GM19467 (cell line): ENCODE measurements at regions not wholly inside any gene's neighbourhood (a gene's known extent, or its start where the extent isn't known, plus 50 kb on each side); places are given as distances from the start of the nearest gene placed in this dataset.
"Not testable (repeated sequence)": the region's sequence is repeated elsewhere in the genome, so short reads cannot be mapped to it uniquely, and the experiment has no call there.

Experiments
- ATAC-seq: cut with Tn5 transposase; IDR thresholded peaks from one replicate; pipeline ENCODE4 v1.9.1; 2021; ENCODE audit warnings: mild to moderate bottlenecking, moderate library complexity; ENCODE audit not compliant: unreplicated experiment

DNA sequence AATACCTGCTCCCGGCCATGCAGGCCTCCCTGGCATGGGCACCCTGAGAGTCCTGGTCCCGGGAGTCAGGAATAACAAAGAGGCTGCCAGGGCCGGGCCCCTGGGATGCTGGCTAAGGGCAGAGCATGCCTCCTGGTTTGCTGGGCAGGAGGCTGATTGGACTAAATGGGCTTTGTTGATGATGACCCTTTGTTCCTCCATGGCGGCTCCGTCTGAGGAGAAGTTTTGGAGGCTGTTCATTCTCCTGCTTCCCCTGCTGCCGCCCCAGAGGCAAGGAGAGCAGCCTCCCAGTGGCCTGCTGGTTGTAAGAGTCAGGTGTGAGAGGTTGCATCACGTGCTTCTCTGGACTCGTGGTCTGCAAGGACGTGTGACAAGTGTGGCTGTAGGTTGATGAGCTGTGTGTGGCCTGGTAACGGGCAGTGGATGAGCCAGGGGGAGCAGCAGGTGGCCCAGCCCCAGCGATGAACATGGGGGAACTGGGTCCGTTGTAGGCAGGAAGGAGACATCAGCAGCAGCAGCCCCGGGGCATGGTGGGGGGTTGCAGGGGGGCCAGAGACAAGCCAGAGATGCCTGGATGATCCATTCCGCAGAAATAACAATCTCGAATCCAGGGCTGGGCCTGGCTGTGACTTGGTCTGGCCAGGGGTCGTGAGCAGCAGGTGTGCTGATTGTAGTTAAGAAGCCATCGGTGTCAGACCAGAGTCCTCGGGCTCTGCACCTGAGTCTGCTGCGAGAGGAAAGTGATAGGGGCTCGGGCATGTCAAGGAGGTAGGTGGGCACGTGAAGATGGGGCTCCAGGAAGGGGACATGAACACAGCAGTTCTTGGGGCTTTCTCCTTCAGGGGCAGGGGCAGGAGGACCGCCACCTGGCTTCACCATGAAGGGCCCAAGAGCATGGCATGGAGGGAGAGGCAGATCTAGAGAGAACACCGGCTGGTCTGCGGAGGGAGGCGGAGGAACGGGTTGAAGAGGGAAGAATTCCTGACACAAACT is 101.4 kb downstream of the TNFRSF13B start:
- ATAC-seq, result no peak

DNA sequence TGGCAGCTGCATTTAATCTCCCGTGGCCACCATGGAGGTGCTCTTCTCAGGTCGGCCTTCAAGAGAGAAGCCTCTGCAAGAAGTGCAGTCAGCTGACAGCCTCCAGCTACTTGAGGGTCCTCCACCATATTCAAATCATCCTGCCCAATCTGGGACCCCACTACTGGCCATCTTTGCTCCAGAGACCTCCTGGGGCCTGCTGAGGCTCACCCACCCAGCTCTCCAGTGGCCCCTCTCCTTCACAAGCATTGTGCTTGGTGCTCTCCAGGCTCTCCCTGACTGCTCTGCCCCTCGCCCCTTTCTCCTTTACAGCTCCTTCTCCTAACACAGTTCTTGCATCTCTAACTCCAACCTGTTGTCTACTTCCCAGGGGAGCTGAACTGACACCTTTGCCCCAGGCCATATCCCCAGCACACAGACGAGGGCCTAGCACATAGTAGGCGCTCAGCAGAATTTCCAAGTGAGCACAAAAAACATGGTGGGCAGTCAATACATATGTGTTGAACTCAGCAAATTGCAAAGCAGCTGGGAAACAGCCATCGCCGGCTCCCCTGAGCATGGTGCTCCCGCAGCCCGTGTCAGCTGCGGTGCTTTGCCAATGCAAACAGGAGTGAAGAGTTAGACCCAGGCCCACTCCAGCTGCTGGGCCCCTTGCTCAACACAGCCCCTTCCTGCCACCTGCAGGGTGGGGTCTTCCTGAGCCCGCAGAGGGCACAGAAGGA is 102.2 kb downstream of the TNFRSF13B start:
- ATAC-seq, result not testable (repeated sequence)

GRCh38 chr17:16868616-16869015 is 103.3 kb downstream of the TNFRSF13B start:
- not testable (repeated sequence) for ATAC-seq

- ATAC-seq, result not testable (repeated sequence)
Measured at GRCh38 chr17:16867545-16867944, 104.4 kb downstream of the TNFRSF13B start.

- ATAC-seq, result not testable (repeated sequence)
Measured at GRCh38 chr17:16866841-16867240, 105.1 kb downstream of the TNFRSF13B start.

- no peak for ATAC-seq
Measured at GRCh38 chr17:16866436-16866835, 105.5 kb downstream of the TNFRSF13B start.

GRCh38 chr17:16865704-16866103 is 106.2 kb downstream of the TNFRSF13B start:
- ATAC-seq, result not testable (repeated sequence)

DNA sequence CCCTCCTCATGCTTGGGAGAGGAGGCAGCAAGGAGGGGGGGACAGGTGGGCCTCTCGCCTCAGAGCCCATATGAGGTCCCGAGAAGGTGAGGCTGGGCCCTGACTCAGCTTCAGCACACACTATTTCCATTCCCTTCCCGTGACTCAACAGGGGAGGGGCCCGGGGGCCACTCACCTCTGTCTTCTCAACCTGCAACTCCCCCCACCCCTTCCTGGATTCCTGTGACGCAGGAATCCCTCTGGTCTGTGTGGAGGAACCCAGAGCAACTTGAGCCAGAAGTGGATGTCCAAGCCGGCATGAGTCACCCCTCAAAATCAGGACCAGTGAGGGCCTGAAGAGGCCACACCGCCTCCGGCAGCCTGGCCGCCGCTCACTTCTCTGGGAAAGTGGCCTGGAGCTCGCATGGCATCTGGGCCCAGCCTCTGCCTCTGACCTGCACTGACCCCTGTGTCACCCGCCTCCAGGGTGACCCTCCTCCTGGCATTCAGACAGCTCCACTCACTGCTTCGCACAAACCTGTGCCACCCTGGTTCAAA is 106.8 kb downstream of the TNFRSF13B start:
- ATAC-seq, result not testable (repeated sequence)

DNA sequence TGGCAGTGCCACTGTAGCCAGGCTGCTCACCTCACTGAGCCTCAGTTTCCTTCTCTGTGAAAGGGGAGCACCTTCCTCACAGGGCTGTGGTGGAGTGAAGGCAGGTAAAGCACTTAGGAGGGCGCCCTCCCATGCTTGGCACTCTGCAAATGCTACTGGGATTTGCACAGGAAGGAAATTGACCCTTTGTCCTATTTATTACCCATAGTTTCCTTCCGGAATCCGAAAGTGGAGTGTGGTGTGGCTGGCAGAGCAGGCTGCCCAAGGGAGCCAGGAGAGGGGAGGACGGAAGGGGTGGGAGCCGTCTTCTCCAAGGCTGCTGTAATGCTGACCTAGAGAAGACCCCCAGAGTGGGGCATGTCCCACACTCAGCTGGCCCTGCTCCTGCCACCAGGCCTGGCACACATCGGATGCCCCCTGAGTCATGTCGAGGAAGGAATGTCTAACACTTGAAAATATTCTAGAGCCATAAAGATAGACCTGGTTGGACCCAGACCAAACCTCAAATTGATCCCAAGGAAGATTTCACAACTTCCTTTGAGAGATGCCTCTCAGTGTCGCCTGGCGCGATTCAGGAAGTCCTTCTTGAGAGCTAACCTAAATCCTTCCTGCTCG is 107.3 kb downstream of the TNFRSF13B start:
- ATAC-seq, result not testable (repeated sequence)

DNA sequence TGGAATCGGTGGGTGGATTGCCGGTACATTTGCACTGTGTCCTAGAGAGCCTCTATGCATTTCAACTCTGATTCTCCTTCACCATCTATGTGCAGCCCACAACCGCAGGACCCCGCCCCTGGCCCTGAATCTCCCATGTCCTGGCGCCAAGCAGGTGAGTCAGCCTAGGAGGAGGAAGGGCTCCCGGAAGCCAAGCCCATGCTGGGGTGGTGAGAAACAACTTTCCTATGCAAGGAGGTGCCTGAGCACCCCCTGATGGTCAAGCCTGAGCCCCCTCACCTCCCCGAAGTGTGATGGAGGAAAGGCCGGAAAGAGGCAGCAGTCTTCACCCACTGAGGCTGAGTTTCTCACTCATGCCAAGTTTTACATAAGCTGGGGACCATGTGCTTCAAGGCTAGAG is 110.8 kb downstream of the TNFRSF13B start:
- ATAC-seq, result not testable (repeated sequence)

DNA sequence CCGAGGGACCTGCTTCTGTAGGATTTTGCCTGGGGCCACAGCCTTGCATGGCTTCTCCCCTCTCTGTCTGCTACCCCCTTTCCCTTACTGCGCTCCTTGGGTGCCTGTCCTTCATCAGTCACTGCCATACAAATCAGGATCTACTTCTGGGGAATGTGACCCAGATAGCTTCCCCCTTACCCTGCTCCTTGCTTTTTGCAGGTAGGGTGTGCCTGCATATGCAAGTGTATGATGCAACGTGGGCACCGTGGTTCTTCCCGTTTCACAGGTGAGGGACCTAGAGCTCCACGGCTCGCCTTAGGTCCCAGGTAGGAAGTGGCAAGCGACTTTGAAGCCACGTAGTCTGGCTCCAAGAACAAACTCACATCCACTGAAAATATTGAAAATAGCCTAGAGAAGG is 111.5 kb downstream of the TNFRSF13B start:
- ATAC-seq, result not testable (repeated sequence)

GRCh38 chr17:16859515-16859914 is 112.4 kb downstream of the TNFRSF13B start:
- not testable (repeated sequence) for ATAC-seq

DNA sequence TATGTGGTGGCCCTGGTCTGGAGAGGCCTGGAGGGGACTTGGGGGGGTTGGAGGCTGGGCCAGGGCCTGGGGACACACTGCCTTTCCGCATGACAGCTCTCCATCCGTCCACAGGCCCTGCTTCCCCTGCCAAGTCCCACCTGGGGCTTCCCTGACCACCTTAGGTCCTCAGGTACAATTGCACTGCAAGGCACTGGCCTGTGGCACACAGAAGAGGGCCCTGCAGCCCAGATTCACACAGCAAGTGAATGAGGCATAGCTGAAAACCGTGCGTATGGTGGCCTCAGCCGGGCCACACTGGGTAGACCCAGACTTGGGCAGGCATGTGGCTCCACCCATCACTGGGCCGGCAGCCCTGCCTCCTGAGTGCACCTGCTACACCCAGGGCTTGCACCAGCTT is 114.2 kb downstream of the TNFRSF13B start:
- ATAC-seq, result not testable (repeated sequence)

GRCh38 chr17:16856846-16857245 is 115.1 kb downstream of the TNFRSF13B start:
- not testable (repeated sequence) for ATAC-seq

DNA sequence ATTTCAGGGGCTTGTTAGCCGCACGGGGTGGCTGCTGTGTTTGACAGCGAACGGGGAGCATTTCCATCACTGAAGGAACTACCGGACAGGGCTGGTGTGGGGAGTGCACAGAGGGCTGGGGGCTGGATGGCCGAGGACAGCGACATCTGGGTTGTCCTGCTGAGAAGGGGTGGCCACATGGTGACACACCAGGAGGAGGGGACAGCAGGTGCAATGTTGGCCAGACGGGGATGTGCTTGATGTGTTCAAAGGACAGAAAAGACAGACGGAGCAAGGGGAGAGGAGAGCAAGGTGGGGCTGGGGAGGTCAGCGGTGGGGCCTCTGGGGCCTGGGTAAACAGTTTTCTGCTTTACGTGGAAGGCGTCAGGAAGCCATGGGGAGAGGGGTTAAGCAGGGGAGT is 115.7 kb downstream of the TNFRSF13B start:
- not testable (repeated sequence) for ATAC-seq

DNA sequence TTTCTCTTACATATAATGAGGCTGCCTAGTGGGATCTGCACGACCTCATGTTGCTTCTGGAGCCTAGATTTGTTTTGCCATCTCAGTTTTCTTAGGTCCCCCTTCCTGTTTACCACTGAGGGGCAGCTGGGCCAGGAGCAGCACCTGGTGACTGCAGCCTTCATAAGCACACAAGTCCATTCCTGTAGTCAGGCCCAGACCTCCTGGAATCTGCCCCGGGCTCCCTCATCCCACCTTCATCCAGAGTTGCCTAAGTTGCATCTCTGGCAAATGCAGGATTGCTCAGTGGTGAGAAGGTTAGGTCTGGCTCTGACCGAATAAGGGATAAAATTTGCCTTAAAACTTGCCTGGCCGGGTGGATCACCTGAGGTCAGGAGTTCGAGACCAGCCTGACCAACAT is 117.3 kb downstream of the TNFRSF13B start:
- ATAC-seq, result not testable (repeated sequence)

DNA sequence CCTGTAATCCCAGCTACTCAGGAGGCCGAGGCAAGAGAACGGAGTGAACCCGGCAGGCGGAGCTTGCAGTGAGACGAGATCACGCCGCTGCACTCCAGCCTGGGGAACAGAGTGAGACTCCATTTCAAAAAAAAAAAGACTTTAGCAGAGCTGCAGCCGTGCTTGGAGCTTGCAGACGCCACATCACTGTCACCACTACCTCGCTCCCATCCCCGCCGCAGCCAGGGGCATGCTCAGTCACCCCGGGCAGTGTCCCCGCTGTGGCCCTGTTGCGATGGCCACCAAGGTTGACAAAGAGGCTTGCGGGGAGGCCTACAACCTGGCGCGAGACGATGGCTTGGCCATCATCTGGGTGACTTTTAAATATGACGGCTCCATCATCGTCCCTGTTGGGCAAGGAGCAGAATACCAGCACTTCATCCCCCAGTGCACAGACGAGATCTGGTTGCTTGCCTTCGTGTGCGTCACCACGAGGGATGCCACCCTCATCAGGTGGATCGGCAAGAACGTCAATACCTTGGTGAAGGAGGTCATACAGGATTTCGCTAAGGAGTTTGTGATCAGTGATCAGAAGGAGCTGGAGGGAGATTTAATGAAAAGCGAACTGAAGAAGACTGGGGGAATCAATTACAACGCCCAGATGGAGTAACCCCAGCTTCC is 118.1 kb downstream of the TNFRSF13B start:
- ATAC-seq, result no peak

GRCh38 chr17:16849861-16850260 is 122.1 kb downstream of the TNFRSF13B start:
- not testable (repeated sequence) for ATAC-seq

DNA sequence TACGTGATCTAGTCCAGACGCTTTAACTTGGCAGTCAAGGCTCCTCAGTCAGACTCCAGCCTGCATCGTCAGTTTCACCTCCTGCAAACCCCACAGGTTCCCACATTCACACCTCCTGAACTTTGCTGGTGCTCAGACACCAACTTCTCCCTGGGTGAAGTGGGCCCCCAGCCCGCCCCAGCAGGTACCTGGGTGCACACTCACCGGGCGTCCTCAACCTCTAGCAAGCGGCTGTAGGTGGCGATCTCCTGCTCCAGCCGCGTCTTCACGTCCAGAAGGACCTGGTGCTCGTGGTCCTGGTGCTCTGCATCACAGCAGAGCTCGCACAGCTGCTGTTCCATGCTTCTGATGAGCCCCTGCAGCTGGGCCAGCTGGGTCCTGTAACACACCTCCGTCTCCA is 122.9 kb downstream of the TNFRSF13B start:
- ATAC-seq, result not testable (repeated sequence)

DNA sequence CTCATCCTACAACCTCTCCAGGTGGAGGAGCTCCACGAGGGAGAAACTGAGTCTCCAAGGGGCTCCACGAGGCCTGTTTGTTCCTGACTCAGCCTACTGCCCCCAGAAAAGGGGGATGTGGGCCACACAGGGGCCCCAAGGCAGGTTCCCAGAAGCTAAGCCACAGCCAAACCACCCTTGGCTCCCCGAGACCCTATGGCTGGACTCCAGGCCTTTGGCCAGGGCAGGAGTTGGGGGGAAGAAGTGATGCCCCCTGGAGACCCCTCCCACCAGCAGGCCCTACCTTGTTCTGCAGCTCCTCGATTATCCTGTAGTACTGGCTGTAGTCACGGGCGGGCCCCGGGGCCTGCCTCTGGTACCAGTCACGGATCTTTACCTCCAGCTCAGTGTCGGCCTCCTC is 126.8 kb downstream of the TNFRSF13B start:
- not testable (repeated sequence) for ATAC-seq
